ENCODE measurements at regions not wholly inside any gene's neighbourhood (a gene's known extent, or its start where the extent isn't known, plus 50 kb on each side); places are given as distances from the start of the nearest gene placed in this dataset.

DNA sequence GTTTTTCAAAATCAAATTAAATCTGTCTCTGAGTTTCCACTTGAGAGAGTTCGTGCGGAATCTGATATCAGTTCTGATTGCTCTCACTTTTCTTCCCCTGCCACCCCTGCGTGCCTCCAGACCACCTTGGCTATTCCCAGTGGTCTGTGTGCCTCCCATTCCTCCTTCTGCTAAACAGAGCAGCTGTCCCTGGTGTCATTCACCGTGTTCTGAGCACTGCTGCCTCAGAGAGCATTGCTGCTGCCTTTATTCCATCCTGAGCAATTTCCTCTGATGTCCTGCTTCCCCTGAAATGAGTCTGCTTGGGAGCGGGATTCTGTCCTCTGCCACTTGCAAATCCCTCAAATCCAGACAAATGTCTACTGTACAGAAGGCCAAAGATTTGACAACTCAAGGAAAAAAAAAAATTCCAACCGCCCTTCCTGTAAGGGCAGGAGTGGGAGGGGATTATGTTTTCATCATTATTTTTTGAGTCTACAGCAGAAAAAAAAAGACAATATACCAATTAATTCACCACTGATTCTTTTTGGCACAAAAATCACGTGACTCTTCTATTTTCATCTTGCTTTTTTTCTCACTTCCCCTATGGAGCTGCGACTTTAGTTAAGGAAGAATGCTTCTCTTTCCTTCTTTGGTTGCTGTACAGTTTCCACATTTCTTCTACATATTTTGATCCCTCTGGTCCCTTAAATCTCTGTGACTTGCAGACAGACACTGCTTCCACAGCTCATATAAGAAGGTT, 833.0 kb downstream of the EPHA7 start:
- TF ChIP-seq RAD21 (IDR thresholded peaks at IDR 0.05) (no peak), SP1 (IDR thresholded peaks at IDR 0.05) (no peak), YY1 (IDR thresholded peaks at IDR 0.05) (no peak), HNF4G (IDR thresholded peaks at IDR 0.05) (no peak), EGR1 (IDR thresholded peaks at IDR 0.05; ENCODE audit: low read depth in 2 of 2) (no peak), GABPA (IDR thresholded peaks at IDR 0.05 in 1 of 2, conservative IDR thresholded peaks at IDR 0.05 in 1 of 2) (no peak), JUND (IDR thresholded peaks at IDR 0.05) (no peak), FOXA2 (IDR thresholded peaks at IDR 0.05) (no peak), TAF1 (conservative IDR thresholded peaks at IDR 0.05) (no peak), RXRA (IDR thresholded peaks at IDR 0.05) (no peak)
- TF ChIP-seq, protein P1, sequence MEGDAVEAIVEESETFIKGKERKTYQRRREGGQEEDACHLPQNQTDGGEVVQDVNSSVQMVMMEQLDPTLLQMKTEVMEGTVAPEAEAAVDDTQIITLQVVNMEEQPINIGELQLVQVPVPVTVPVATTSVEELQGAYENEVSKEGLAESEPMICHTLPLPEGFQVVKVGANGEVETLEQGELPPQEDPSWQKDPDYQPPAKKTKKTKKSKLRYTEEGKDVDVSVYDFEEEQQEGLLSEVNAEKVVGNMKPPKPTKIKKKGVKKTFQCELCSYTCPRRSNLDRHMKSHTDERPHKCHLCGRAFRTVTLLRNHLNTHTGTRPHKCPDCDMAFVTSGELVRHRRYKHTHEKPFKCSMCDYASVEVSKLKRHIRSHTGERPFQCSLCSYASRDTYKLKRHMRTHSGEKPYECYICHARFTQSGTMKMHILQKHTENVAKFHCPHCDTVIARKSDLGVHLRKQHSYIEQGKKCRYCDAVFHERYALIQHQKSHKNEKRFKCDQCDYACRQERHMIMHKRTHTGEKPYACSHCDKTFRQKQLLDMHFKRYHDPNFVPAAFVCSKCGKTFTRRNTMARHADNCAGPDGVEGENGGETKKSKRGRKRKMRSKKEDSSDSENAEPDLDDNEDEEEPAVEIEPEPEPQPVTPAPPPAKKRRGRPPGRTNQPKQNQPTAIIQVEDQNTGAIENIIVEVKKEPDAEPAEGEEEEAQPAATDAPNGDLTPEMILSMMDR (IDR thresholded peaks at IDR 0.05; ENCODE audit: low read depth, low read length, missing input control): no peak
- TF ChIP-seq, protein P2, sequence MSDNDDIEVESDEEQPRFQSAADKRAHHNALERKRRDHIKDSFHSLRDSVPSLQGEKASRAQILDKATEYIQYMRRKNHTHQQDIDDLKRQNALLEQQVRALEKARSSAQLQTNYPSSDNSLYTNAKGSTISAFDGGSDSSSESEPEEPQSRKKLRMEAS (IDR thresholded peaks at IDR 0.05): no peak
- TF ChIP-seq, protein P3, sequence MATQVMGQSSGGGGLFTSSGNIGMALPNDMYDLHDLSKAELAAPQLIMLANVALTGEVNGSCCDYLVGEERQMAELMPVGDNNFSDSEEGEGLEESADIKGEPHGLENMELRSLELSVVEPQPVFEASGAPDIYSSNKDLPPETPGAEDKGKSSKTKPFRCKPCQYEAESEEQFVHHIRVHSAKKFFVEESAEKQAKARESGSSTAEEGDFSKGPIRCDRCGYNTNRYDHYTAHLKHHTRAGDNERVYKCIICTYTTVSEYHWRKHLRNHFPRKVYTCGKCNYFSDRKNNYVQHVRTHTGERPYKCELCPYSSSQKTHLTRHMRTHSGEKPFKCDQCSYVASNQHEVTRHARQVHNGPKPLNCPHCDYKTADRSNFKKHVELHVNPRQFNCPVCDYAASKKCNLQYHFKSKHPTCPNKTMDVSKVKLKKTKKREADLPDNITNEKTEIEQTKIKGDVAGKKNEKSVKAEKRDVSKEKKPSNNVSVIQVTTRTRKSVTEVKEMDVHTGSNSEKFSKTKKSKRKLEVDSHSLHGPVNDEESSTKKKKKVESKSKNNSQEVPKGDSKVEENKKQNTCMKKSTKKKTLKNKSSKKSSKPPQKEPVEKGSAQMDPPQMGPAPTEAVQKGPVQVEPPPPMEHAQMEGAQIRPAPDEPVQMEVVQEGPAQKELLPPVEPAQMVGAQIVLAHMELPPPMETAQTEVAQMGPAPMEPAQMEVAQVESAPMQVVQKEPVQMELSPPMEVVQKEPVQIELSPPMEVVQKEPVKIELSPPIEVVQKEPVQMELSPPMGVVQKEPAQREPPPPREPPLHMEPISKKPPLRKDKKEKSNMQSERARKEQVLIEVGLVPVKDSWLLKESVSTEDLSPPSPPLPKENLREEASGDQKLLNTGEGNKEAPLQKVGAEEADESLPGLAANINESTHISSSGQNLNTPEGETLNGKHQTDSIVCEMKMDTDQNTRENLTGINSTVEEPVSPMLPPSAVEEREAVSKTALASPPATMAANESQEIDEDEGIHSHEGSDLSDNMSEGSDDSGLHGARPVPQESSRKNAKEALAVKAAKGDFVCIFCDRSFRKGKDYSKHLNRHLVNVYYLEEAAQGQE (IDR thresholded peaks at IDR 0.05): no peak

All from liver (tissue), 3 donors.